Osteoblast (primary cell): ENCODE measurements at regions not wholly inside any gene's neighbourhood (a gene's known extent, or its start where the extent isn't known, plus 50 kb on each side); places are given as distances from the start of the nearest gene placed in this dataset.

Experiments used
- DNase-seq: peaks from one replicate; pipeline ENCODE4 v3.0.0; 2011; ENCODE audit warnings: low spot score, mixed read lengths; ENCODE audit not compliant: insufficient read length; ENCODE audit errors: missing footprints
- H2AFZ ChIP-seq: 2 replicates; pipeline ENCODE4 v1.6.0; 2011; ENCODE audit warnings: mild to moderate bottlenecking, low read length
- H3K27ac ChIP-seq: 2 replicates; pipeline ENCODE4 v1.5.1; 2011; ENCODE audit warnings: mild to moderate bottlenecking, low read depth, low read length, moderate library complexity
- H3K27me3 ChIP-seq: 2 replicates; pipeline ENCODE4 v1.6.0; 2012; ENCODE audit warnings: mild to moderate bottlenecking, control low read depth, inconsistent platforms, low read length, moderate library complexity; ENCODE audit not compliant: insufficient read depth
- H3K36me3 ChIP-seq: 2 replicates; pipeline ENCODE4 v1.5.1; 2011; ENCODE audit warnings: mild to moderate bottlenecking, low read length, control low read depth, moderate library complexity; ENCODE audit not compliant: insufficient read depth
- H3K4me1 ChIP-seq: 2 replicates; pipeline ENCODE4 v1.5.1; 2011; ENCODE audit warnings: mild to moderate bottlenecking, low read length, control low read depth, moderate library complexity; ENCODE audit not compliant: insufficient read depth
- H3K4me2 ChIP-seq: 2 replicates; pipeline ENCODE4 v1.6.0; 2011; ENCODE audit warnings: mild to moderate bottlenecking, low read length; ENCODE audit not compliant: insufficient read depth
- H3K4me3 ChIP-seq: fragments of 200-600 bp; sonication (generic); 3 replicates; pipeline ENCODE4 v1.5.1; 2012; ENCODE audit warnings: mild to moderate bottlenecking, low read length, inconsistent platforms; ENCODE audit not compliant: insufficient read depth
- H3K79me2 ChIP-seq: 2 replicates; pipeline ENCODE4 v1.6.0; 2012; ENCODE audit warnings: mild to moderate bottlenecking, low read length, control low read depth, inconsistent platforms; ENCODE audit not compliant: insufficient read depth
- H3K9me3 ChIP-seq: 2 replicates; pipeline ENCODE4 v1.5.1; 2011; ENCODE audit warnings: low read depth, low read length, control low read depth
- H4K20me1 ChIP-seq: 2 replicates; pipeline ENCODE4 v1.6.0; 2012; ENCODE audit warnings: mild to moderate bottlenecking, low read length, control low read depth; ENCODE audit not compliant: insufficient read depth
- TF ChIP-seq, protein P1 (sequence below): IDR thresholded peaks from 2 replicates; pipeline ENCODE4 v1.5.1; 2011; ENCODE audit warnings: mild to moderate bottlenecking, low read depth, low read length, moderate library complexity; ENCODE audit errors: extremely low read depth

DNA sequence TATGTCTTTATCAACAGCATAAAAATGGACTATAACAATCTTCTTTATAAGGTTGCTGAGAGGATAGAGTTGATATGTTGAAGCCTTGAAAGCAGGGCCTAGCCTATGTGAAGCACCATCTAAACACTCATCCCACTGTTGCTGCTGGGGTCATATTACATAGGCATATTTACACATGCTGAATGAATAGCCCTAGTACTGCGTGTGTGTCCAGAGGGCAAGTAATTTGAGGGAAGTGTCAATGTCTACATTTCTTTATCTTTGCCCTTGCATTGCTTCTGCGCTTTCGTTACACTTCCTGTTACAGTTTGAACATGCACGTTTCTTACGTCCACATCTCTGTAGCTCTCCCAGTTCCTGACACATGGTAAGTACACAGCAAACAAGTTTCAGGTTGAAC lies 280.3 kb upstream of the ATP5MC3 start:
- no peaks in the 10 kb centered on the region for H3K27me3 ChIP-seq
- H3K4me3 ChIP-seq = no peak overlapping the region
- TF ChIP-seq, protein P1, sequence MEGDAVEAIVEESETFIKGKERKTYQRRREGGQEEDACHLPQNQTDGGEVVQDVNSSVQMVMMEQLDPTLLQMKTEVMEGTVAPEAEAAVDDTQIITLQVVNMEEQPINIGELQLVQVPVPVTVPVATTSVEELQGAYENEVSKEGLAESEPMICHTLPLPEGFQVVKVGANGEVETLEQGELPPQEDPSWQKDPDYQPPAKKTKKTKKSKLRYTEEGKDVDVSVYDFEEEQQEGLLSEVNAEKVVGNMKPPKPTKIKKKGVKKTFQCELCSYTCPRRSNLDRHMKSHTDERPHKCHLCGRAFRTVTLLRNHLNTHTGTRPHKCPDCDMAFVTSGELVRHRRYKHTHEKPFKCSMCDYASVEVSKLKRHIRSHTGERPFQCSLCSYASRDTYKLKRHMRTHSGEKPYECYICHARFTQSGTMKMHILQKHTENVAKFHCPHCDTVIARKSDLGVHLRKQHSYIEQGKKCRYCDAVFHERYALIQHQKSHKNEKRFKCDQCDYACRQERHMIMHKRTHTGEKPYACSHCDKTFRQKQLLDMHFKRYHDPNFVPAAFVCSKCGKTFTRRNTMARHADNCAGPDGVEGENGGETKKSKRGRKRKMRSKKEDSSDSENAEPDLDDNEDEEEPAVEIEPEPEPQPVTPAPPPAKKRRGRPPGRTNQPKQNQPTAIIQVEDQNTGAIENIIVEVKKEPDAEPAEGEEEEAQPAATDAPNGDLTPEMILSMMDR = no peak
- no peak overlapping the region for H2AFZ ChIP-seq
- no peak overlapping the region for H3K4me2 ChIP-seq
- no peaks in the 10 kb centered on the region for H4K20me1 ChIP-seq
- H3K27ac ChIP-seq = no peak overlapping the region
- no peaks in the 10 kb centered on the region for H3K36me3 ChIP-seq
- no peaks in the 10 kb centered on the region for H3K4me1 ChIP-seq
- H3K79me2 ChIP-seq = no peaks in the 10 kb centered on the region
- DNase-seq = no peak
- no peaks in the 10 kb centered on the region for H3K9me3 ChIP-seq

DNA sequence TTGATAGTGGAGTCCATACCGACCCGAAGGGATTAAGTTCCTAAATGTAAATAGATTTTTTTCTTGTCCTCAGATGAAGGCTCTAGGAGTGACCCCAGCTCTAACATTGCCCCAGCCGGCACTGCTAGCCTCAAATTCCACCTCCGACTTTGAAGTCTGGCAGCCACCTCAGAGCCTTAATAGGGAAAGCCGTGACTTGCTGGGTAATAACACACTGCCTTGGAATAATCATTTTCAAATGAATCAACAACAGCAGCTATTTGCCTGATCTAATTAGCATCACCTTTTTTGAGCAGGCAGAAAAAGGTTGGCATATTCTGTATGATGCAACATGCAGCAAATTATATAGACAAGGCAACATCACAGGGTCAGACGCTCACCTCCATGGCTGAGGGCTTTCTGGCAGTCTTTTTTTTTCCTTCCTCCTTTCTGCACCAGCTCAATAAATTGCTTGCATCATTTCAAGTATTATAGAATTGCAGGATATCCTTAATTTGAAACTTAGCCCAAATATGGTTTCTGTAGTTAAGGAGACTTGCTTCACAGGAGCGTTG lies 276.5 kb upstream of the ATP5MC3 start:
- Histone ChIP-seq H2AFZ (no peak overlapping the region), H3K79me2 (no peaks in the 10 kb centered on the region), H3K4me1 (no peaks in the 10 kb centered on the region), H3K4me3 (no peak overlapping the region), H4K20me1 (no peaks in the 10 kb centered on the region), H3K27me3 (no peaks in the 10 kb centered on the region), H3K4me2 (no peak overlapping the region), H3K36me3 (no peaks in the 10 kb centered on the region), H3K27ac (no peak overlapping the region), H3K9me3 (no peaks in the 10 kb centered on the region)
- DNase-seq = no peak
- TF ChIP-seq, protein P1 = no peak

DNA sequence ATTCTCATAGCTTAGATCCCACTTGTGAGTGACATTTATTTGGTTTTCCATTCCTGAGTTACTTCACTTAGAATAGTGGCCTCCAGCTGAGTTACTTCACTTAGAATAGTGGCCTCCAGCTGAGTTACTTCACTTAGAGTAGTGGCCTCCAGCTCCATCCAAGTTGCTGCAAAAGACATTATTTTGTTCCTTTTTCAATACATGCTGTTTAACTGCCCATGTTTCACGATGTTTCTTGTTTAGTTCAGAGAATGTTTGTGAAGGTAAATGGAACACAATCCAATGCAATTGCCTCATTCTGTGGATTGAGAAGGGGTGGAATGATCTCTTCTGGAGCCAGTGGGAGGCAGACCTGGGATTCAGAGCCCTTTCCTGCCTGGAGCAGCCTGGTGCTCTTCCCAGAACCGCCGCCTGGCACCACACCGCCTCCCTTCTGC lies 273.5 kb upstream of the ATP5MC3 start:
- no peak overlapping the region for H3K4me2 ChIP-seq
- DNase-seq = no peak
- no peaks in the 10 kb centered on the region for H3K4me1 ChIP-seq
- no peak overlapping the region for H3K4me3 ChIP-seq
- no peaks in the 10 kb centered on the region for H3K36me3 ChIP-seq
- H4K20me1 ChIP-seq = no peaks in the 10 kb centered on the region
- no peaks in the 10 kb centered on the region for H3K9me3 ChIP-seq
- H3K27ac ChIP-seq = no peak overlapping the region
- TF ChIP-seq, protein P1 = no peak
- H3K79me2 ChIP-seq = no peaks in the 10 kb centered on the region
- no peaks in the 10 kb centered on the region for H3K27me3 ChIP-seq
- no peak overlapping the region for H2AFZ ChIP-seq

DNA sequence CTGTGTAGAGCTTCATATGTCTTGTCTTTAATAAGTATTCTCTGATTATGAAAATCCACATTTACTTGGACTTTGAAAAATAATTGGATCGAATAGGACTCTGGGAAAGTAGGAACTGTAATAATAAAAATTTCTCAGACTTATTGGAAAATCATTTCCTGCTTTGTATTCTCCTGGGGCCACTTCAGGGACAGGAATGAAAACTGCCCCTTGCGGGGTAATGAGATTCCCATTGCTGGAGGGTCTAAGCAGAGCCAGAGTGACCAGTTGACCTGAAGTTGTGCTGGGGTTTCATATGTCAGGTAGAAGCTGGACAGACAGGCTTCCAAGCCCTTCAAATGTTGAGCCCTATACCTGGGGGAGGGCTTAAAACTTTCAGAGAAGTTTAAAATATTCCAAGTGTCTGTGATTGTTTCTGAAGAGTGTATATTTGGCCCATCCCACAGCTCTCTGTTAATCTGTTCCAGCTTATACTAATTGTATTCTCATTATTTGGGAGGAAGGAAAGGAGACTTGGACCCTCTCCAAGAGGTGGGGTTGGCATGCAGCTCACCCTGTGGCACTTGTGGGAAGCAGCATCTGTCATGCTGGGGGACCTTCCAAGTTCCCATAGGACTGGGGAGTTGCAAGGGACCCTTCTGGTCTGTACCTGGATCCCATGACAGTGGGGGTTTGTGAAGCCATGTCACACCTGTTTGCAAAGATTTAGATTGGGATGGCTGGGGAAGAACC lies 268.7 kb upstream of the ATP5MC3 start:
- Histone ChIP-seq H3K79me2 (no peaks in the 10 kb centered on the region), H3K4me1 (no peaks in the 10 kb centered on the region), H4K20me1 (no peaks in the 10 kb centered on the region), H3K4me2 (no peak overlapping the region), H3K36me3 (no peaks in the 10 kb centered on the region), H3K4me3 (no peak overlapping the region), H2AFZ (no peak overlapping the region), H3K27me3 (no peaks in the 10 kb centered on the region), H3K9me3 (no peaks in the 10 kb centered on the region), H3K27ac (no peak overlapping the region)
- no peak for DNase-seq
- TF ChIP-seq, protein P1 = no peak
